Muscle layer of duodenum (tissue), 2 donors: ENCODE measurements at regions not wholly inside any gene's neighbourhood (a gene's known extent, or its start where the extent isn't known, plus 50 kb on each side); places are given as distances from the start of the nearest gene placed in this dataset.
"Not testable (repeated sequence)": the region's sequence is repeated elsewhere in the genome, so short reads cannot be mapped to it uniquely, and the experiment has no call there.

Experiments used
- H3K27ac ChIP-seq: one replicate; pipeline ENCODE4 v1.7.0; 2013; ENCODE audit warnings: mild to moderate bottlenecking, low read length
- H3K27me3 ChIP-seq: one replicate; pipeline ENCODE4 v1.7.0; 2013; ENCODE audit warnings: low read depth, mild to moderate bottlenecking, control low read depth, low read length
- H3K36me3 ChIP-seq, 2 donors: one replicate each; pipeline ENCODE4 v1.7.0; 2013; ENCODE audit warnings: low read length in 2 of 2, control low read depth in 1 of 2, mild to moderate bottlenecking in 1 of 2; ENCODE audit not compliant: insufficient read depth in 2 of 2, control insufficient read depth in 1 of 2
- H3K4me1 ChIP-seq, 2 donors: one replicate each; pipeline ENCODE4 v1.7.0; 2013; ENCODE audit warnings: low read length in 2 of 2, mild to moderate bottlenecking in 2 of 2, control low read depth in 1 of 2, moderate library complexity in 1 of 2; ENCODE audit not compliant: insufficient read depth in 2 of 2, control insufficient read depth in 1 of 2
- H3K4me3 ChIP-seq, 2 donors: one replicate each; pipeline ENCODE4 v1.7.0; 2013; ENCODE audit warnings: low read length in 2 of 2, low read depth in 1 of 2, mild to moderate bottlenecking in 1 of 2
- H3K9me3 ChIP-seq, 2 donors: one replicate each; pipeline ENCODE4 v1.7.0; 2013; ENCODE audit warnings: low read length in 2 of 2, control low read depth in 1 of 2, mild to moderate bottlenecking in 1 of 2; ENCODE audit not compliant: control insufficient read depth in 1 of 2
- donor health status: healthy.

GRCh38 chr6:48613231-48613949 is 502.4 kb upstream of the PTCHD4 start:
- H3K4me3 ChIP-seq: no peak overlapping the region
- no peak overlapping the region for H3K27ac ChIP-seq
- H3K27me3 ChIP-seq: no peaks in the 10 kb centered on the region
- H3K9me3 ChIP-seq: peaks cover 0 to 3% of the 10 kb centered on the region in 2 donors
- H3K4me1 ChIP-seq: no peaks in the 10 kb centered on the region
- no peaks in the 10 kb centered on the region for H3K36me3 ChIP-seq

DNA sequence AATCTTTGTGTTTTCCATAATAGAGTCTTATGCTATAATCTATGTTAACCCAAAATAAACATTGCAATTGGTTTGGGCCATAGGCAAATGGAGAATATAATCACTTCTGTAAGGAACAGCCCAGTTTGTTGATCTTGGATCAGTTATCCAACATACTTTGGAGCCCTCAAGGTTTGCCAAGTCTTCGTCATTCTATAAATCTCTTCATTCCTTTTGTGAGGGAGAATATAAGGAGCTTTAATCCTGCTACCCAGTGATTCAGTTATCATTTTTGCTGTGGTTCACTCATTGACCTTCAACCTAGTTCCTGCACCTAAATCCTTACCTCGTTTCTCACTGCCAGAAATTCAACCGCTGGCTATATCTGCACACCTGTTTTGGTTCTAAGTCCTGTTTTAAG is 500.3 kb upstream of the PTCHD4 start:
- Histone ChIP-seq H3K36me3 (no peaks in the 10 kb centered on the region), H3K27ac (no peak overlapping the region), H3K9me3 (peaks cover 0 to under 1% of the 10 kb centered on the region in 2 donors), H3K27me3 (no peaks in the 10 kb centered on the region), H3K4me3 (no peak overlapping the region), H3K4me1 (no peaks in the 10 kb centered on the region)

GRCh38 chr6:48610846-48611245 is 499.8 kb upstream of the PTCHD4 start:
- no peaks in the 10 kb centered on the region for H3K9me3 ChIP-seq
- no peak overlapping the region for H3K27ac ChIP-seq
- H3K27me3 ChIP-seq: no peaks in the 10 kb centered on the region
- no peaks in the 10 kb centered on the region for H3K4me1 ChIP-seq
- no peaks in the 10 kb centered on the region for H3K36me3 ChIP-seq
- H3K4me3 ChIP-seq: no peak overlapping the region

- Histone ChIP-seq H3K27me3 (no peaks in the 10 kb centered on the region), H3K4me3 (no peak overlapping the region), H3K9me3 (no peaks in the 10 kb centered on the region), H3K36me3 (no peaks in the 10 kb centered on the region), H3K27ac (no peak overlapping the region), H3K4me1 (no peaks in the 10 kb centered on the region)
Measured at GRCh38 chr6:48606618-48607017, 495.6 kb upstream of the PTCHD4 start.

GRCh38 chr6:48597951-48598350 is 487.0 kb upstream of the PTCHD4 start:
- no peaks in the 10 kb centered on the region for H3K36me3 ChIP-seq

DNA sequence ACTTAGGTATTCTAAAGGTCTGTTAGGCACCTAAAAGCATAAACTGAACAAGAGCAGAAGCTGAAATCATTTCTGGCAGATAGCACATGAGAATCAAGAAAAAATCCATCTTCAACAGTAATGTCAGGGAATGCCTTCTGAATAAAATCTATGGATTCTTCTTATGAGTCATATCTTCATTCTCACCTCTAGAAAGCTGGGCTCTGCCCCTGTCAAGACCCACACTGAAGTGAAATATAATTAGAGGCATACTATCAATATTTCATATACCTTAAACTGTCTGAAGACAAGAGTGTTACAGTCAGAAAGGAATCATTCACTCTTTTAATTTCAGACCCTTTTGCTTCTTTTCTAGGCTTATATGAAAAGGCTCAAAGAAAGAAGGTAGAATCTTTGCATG is 485.8 kb upstream of the PTCHD4 start:
- Histone ChIP-seq H3K27me3 (no peaks in the 10 kb centered on the region), H3K4me1 (no peaks in the 10 kb centered on the region), H3K36me3 (no peaks in the 10 kb centered on the region), H3K4me3 (no peak overlapping the region), H3K27ac (no peak overlapping the region), H3K9me3 (no peaks in the 10 kb centered on the region)

More at GRCh38 chr6:48597951-48598350, 487.0 kb upstream of the PTCHD4 start:
- Histone ChIP-seq H3K9me3 (no peaks in the 10 kb centered on the region), H3K27me3 (no peaks in the 10 kb centered on the region), H3K27ac (no peak overlapping the region), H3K4me3 (no peak overlapping the region), H3K4me1 (no peaks in the 10 kb centered on the region)

DNA sequence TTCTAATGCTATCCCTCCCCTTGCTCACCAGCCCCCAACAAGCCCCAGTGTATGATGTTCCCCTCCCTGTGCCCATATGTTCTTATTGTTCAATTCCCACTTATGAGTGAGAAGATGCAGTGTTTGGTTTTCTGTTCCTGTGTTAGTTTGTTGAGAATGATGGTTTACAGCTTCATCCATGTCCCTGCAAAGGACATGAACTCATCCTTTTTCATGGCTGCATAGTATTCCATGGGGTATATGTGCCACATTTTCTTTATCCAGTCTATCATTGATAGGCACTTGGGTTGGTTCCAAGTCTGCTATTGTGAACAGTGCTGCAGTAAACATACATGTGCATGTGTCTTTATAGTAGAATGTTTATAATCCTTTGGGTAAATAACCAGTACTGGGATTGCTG is 480.2 kb upstream of the PTCHD4 start:
- not testable (repeated sequence) for H3K27me3 ChIP-seq, H3K27ac ChIP-seq, H3K9me3 ChIP-seq, H3K4me3 ChIP-seq, H3K4me1 ChIP-seq, H3K36me3 ChIP-seq

DNA sequence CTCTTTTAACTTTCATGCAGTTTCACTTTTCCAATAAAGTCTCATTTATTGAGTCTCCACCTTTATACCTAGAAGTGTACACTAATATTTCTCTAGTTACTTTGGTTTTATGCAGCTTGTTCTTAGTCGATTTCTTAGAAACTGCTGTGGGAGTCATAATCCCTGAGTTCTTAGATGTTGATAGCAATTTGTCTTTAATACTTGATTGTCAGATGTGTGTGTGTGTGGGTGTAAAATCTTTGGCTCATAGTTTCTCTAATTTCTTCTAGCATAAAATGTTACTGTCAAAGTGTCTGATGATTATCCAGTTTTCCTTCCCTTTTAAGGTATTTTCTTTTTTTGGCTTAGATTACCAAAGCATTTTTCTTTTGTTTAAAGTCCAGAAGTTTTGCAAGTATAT is 473.8 kb upstream of the PTCHD4 start:
- Histone ChIP-seq H3K4me1 (no peaks in the 10 kb centered on the region), H3K27ac (no peak overlapping the region), H3K9me3 (no peaks in the 10 kb centered on the region), H3K4me3 (no peak overlapping the region), H3K27me3 (no peaks in the 10 kb centered on the region), H3K36me3 (no peaks in the 10 kb centered on the region)

DNA sequence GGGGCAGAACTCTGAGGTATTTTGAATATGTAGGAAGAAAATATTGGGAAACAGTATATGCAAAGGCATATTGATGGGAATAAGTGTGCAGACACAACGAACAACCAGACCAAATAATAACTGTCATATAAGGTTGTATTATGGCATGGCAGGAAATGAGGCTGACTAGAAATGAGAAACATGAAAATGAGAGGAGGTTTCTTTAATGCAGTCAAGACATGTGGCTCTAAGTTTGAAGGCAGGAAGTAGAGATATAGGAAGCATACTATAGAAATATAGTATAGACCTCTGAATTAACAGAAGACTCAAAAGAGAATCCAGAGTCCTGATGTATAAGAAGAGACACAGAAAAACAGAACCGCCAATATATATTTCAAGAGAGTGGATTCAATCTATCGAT is 459.7 kb upstream of the PTCHD4 start:
- H3K9me3 ChIP-seq: no peaks in the 10 kb centered on the region
- H3K4me1 ChIP-seq: no peaks in the 10 kb centered on the region
- H3K27me3 ChIP-seq: no peaks in the 10 kb centered on the region
- no peak overlapping the region for H3K27ac ChIP-seq
- no peaks in the 10 kb centered on the region for H3K36me3 ChIP-seq
- H3K4me3 ChIP-seq: no peak overlapping the region

GRCh38 chr6:48568856-48569255 is 457.9 kb upstream of the PTCHD4 start:
- H3K4me1 ChIP-seq: no peaks in the 10 kb centered on the region
- H3K4me3 ChIP-seq: no peak overlapping the region
- no peak overlapping the region for H3K27ac ChIP-seq

DNA sequence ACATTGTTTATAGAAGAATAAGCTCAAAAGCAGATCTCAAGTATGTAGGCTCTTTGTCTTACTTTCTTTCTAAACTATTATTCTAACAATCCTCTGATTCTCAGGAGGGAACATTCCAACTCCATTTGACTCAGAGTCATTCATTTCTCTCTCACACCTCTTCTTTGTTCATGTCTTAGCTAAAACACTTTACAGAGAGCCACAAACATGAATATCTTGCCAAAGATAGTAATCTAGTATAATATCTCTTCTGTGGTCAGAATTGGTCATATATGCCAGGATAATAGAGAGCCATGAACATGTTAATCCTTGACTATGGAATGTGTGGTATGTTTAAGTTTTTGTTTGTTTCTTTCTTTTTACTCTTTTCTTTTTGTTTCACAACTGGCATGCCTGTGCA is 456.0 kb upstream of the PTCHD4 start:
- Histone ChIP-seq H3K27ac (no peak overlapping the region), H3K9me3 (no peaks in the 10 kb centered on the region), H3K36me3 (no peaks in the 10 kb centered on the region), H3K4me3 (no peak overlapping the region), H3K27me3 (no peaks in the 10 kb centered on the region), H3K4me1 (no peaks in the 10 kb centered on the region)

More at GRCh38 chr6:48568856-48569255, 457.9 kb upstream of the PTCHD4 start:
- H3K27me3 ChIP-seq: no peaks in the 10 kb centered on the region
- no peaks in the 10 kb centered on the region for H3K9me3 ChIP-seq
- no peaks in the 10 kb centered on the region for H3K36me3 ChIP-seq
